HG03558 (cell line): ENCODE measurements at regions not wholly inside any gene's neighbourhood (a gene's known extent, or its start where the extent isn't known, plus 50 kb on each side); places are given as distances from the start of the nearest gene placed in this dataset.
"Not testable (repeated sequence)": the region's sequence is repeated elsewhere in the genome, so short reads cannot be mapped to it uniquely, and the experiment has no call there.

ENCODE experiments used
- ATAC-seq: cut with Tn5 transposase; IDR thresholded peaks from one replicate; pipeline ENCODE4 v1.9.1; 2021; ENCODE audit warnings: moderate number of reproducible peaks; ENCODE audit not compliant: unreplicated experiment; ENCODE audit errors: extremely low read depth

GRCh38 chr15:50857763-50858162 lies 50.7 kb upstream of the AP4E1 start:
- ATAC-seq = no peak

GRCh38 chr15:50854601-50855490 lies 53.6 kb upstream of the AP4E1 start:
- peak; percentile 94 for ATAC-seq

- no peak for ATAC-seq
These were observed 58.5 kb upstream of the AP4E1 start for GRCh38 chr15:50850003-50850402.

GRCh38 chr15:50848349-50848748 lies 60.1 kb upstream of the AP4E1 start:
- ATAC-seq = no peak

- ATAC-seq = not testable (repeated sequence)
These were observed 63.3 kb upstream of the AP4E1 start for GRCh38 chr15:50845181-50845580.

GRCh38 chr15:50840520-50840919 lies 68.0 kb upstream of the AP4E1 start:
- no peak for ATAC-seq

GRCh38 chr15:50837256-50837770 lies 71.2 kb upstream of the AP4E1 start:
- no peak for ATAC-seq

GRCh38 chr15:50830477-50831354 lies 65.2 kb upstream of the SPPL2A start:
- no peak for ATAC-seq

GRCh38 chr15:50828610-50829206 lies 63.2 kb upstream of the SPPL2A start:
- no peak for ATAC-seq

- no peak for ATAC-seq
These were observed 60.4 kb upstream of the SPPL2A start for GRCh38 chr15:50825946-50826345.

- ATAC-seq = no peak
These were observed 59.0 kb upstream of the SPPL2A start for GRCh38 chr15:50824514-50824913.

GRCh38 chr15:50823281-50823680 lies 57.8 kb upstream of the SPPL2A start:
- no peak for ATAC-seq

GRCh38 chr15:50821476-50821875 lies 56.0 kb upstream of the SPPL2A start:
- ATAC-seq = no peak

- no peak for ATAC-seq
These were observed 55.4 kb upstream of the SPPL2A start for GRCh38 chr15:50820808-50821382.

- no peak for ATAC-seq
These were observed 53.8 kb upstream of the SPPL2A start for GRCh38 chr15:50819344-50819743.

GRCh38 chr15:50815958-50816590 lies 50.6 kb upstream of the SPPL2A start:
- ATAC-seq = no peak
